NCI-H748 treated with DMSO at 0.1 percent for 48 hours (cell line): ENCODE measurements at regions not wholly inside any gene's neighbourhood (a gene's known extent, or its start where the extent isn't known, plus 50 kb on each side); places are given as distances from the start of the nearest gene placed in this dataset.
"Not testable (repeated sequence)": the region's sequence is repeated elsewhere in the genome, so short reads cannot be mapped to it uniquely, and the experiment has no call there.

Source experiments
- DNase-seq: peaks from one replicate; lab custom pipeline; 2025; lab: John Stamatoyannopoulos, UW

DNA sequence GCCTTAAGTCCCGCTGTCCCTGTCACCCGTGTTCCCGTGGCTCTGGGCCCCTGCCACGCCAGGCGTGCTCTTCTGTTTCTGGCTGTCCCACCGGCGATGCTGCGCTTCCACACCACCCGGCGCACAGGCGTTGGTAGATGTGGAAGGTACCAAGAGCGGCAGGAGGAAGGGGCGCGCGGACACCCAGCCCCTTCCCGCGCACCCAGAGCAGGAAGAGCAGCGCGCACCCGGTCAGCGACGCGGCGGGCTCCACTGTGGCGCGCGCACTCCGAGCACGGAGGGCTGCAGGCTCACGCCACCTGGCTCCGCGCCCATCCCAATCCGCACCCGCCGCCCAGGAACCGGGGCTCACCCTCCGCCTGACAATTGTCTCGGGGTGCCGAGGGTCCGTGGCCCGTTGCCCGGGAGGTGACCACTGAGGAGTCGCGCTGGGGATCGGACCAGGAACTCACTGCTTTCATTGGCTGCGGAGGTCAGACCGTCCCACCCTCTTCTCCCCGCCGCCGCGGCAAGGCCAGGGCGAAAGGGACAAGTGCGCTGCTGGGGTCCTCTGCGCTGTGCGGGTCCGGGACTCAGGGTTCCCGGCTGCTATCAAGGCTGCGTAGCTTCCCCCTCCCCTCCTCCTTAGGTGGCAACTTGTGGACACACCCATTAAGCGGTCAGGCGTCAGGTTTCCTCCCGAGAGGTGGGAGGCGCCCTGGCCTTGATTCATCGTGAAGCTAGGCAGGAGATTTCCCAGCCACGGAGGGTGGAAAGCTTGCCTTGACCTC is 121.6 kb upstream of the ZNF92 start:
- peak; percentile 63 for DNase-seq

GRCh38 chr7:65250697-65251395 is 122.8 kb upstream of the ZNF92 start:
- DNase-seq, result no peak

- no peak for DNase-seq
Observed at GRCh38 chr7:65250216-65250615, 123.4 kb upstream of the ZNF92 start.

- no peak for DNase-seq
Observed at GRCh38 chr7:65247491-65247890, 126.2 kb upstream of the ZNF92 start.

GRCh38 chr7:65239707-65240352 is 133.8 kb upstream of the ZNF92 start:
- no peak for DNase-seq

- no peak for DNase-seq
Observed at GRCh38 chr7:65239324-65239706, 134.3 kb upstream of the ZNF92 start.

GRCh38 chr7:65238785-65239184 is 134.9 kb upstream of the ZNF92 start:
- DNase-seq, result no peak

DNA sequence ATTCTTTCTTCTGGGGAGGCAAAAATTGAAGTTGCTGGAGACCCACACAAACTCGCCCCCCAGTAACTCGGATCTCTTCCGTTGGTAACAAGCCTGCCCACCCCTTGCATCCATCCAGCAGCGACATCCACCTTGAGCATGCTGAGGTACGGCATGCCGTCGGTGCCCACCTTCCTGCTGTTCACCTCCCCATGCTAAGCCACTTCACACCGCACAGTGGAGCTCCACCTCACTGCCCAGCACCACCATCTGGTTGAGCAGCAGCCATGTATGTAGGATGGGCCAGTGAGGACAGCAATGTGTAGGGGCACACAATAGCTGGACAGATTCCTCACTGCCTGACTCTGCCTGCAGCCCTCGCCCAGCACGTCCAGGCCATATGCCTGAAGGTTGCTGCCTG is 138.1 kb upstream of the ZNF92 start:
- DNase-seq, result no peak

DNA sequence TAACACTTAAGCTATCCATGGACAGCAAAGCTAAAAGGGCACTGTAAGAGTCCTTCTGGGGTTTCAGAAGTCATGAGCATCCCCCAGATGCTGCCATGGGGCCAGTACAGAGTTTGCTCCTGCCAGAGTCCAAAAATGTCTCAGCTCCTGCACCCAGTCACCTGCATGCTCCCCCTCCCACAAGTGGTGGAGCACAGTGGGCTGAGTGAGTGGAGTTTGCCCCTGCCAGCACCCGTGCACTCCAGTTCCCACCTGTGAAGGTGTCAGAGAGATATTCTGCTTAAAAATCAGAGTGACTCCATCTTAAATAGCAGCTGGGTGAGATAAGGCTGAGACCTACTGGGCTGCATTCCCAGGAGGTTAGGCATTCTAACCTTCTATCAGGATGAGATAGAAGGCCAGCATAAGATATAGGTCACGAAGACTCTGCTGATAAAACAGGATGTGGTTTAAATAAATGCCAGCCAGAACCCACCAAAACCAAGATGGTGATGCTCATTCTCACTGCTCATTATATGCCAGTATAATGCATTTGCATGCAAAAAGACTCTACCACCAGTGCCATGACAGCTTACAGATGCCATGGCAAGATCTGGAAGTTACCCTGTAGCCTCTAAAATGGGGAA is 140.1 kb upstream of the ZNF92 start:
- DNase-seq, result no peak

- DNase-seq, result no peak
Observed at GRCh38 chr7:65230231-65230630, 143.4 kb upstream of the ZNF92 start.

- no peak for DNase-seq
Observed at GRCh38 chr7:65225422-65226006, 148.1 kb upstream of the ZNF92 start.

GRCh38 chr7:65222655-65223054 is 151.0 kb upstream of the ZNF92 start:
- DNase-seq, result no peak

- DNase-seq, result no peak
Observed at GRCh38 chr7:65221683-65222082, 152.0 kb upstream of the ZNF92 start.

- no peak for DNase-seq
Observed at GRCh38 chr7:65219623-65220022, 154.0 kb upstream of the ZNF92 start.

DNA sequence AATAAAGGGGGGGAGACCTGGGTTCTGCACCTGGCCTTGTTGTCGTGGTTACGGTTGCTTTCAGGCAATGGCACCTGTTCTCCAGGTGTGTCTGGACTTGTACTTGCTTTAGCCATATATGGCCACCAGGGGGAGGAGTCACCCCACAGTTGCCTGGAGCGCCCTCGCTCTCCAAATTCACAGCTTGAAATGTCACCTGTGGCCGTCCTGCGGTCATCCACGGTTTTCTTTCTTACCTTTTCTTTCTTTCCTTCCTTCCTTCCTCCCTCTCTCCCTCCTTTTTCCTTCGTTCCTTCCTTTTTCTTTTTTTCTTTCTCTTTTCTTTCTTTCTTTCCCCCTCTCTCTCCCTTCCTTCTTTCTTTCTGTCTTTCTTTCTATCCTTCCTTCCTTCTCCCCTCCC is 157.2 kb upstream of the ZNF92 start:
- DNase-seq, result peak; percentile 84

DNA sequence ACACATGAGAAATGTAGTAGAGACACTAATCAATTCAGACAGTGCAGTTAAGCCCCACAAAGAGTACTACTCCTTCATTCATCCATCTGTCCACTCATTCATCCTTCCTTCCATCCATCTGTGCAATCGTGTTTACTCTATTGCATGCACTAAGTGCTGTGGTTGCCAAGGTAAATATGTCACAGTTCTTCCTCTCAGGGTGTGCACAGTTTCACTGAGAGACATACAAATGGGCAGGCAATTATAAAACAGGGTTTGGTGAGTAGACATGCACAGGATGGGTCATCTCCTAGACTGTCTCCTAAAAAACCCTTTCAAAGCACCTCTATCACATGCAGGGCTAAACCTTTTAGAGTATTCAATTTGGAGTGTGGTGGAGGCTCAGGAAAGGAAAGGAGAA is 160.4 kb upstream of the ZNF92 start:
- not testable (repeated sequence) for DNase-seq

- DNase-seq, result not testable (repeated sequence)
Observed at GRCh38 chr7:65199221-65199620, 174.4 kb upstream of the ZNF92 start.

DNA sequence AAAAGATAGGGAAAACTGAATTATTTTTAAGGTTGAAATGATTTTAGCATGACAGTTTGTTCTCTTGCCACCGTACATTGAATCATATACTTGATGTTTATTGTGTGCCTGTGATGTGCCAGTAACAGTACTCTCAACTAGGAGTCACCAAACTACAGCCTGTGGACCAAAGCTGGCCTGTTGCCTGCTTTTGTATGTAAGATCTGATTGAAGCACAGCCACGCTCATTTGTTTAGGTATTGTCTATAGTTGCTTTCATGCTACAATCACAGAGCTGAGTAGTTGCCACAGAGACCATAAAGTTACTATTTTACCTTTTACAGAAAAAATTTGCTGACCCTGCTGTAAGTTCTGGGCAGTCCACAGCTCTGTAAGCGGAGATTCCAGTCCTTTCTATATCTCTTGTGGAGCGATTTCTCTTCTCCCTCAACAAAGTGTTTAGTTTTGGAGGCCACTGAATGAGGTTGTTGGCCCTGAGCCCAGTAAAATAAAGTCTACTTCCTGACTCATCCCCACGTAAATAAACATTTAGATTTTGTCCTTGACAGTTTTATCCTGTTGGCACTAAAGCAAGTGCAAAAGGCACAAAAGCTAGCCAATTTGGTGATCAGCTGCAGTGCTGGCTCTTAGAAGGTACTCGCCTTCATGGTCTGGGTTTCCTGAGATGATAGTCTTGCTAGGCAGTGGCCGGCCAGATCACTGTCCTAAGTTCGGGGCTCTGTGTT is 180.2 kb upstream of the ZNF92 start:
- not testable (repeated sequence) for DNase-seq

- not testable (repeated sequence) for DNase-seq
Observed at GRCh38 chr7:65177041-65177440, 170.6 kb upstream of the ERV3-1 start.

GRCh38 chr7:65150105-65150504 is 143.6 kb upstream of the ERV3-1 start:
- not testable (repeated sequence) for DNase-seq

GRCh38 chr7:65146118-65146914 is 139.8 kb upstream of the ERV3-1 start:
- not testable (repeated sequence) for DNase-seq
